ENCODE measurements at regions not wholly inside any gene's neighbourhood (a gene's known extent, or its start where the extent isn't known, plus 50 kb on each side); places are given as distances from the start of the nearest gene placed in this dataset.

DNA sequence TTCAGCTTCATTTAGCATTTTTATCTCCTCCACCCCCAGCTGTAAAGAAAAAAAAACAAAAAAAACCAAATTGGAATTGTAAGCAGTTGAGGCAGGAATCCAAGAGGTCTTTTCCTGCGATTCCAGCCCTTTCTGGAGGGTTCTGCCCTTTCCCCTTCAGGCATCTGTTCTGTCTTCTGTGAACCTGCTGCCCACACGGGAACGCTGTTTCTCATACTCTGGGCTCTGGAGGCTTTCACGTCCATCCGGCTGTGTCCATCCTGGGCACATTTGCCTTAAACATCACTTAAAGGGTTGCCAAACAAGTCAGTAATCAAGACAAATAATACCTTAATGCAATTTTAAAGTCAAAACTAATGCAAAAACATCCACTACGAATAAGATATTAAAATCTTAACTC lies 302.8 kb upstream of the PITRM1 start:
- TF ChIP-seq, protein P1, sequence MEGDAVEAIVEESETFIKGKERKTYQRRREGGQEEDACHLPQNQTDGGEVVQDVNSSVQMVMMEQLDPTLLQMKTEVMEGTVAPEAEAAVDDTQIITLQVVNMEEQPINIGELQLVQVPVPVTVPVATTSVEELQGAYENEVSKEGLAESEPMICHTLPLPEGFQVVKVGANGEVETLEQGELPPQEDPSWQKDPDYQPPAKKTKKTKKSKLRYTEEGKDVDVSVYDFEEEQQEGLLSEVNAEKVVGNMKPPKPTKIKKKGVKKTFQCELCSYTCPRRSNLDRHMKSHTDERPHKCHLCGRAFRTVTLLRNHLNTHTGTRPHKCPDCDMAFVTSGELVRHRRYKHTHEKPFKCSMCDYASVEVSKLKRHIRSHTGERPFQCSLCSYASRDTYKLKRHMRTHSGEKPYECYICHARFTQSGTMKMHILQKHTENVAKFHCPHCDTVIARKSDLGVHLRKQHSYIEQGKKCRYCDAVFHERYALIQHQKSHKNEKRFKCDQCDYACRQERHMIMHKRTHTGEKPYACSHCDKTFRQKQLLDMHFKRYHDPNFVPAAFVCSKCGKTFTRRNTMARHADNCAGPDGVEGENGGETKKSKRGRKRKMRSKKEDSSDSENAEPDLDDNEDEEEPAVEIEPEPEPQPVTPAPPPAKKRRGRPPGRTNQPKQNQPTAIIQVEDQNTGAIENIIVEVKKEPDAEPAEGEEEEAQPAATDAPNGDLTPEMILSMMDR (conservative IDR thresholded peaks at IDR 0.05; ENCODE audit: low read depth, low read length), result no peak
- no peak for TF ChIP-seq EZH2 (IDR thresholded peaks at IDR 0.05; ENCODE audit: borderline replicate concordance, low read depth, low read length, poor library complexity, severe bottlenecking)

All from A673 (cell line).